GM12872 (cell line): ENCODE measurements at regions not wholly inside any gene's neighbourhood (a gene's known extent, or its start where the extent isn't known, plus 50 kb on each side); places are given as distances from the start of the nearest gene placed in this dataset.

ENCODE experiments used
- CTCF ChIP-seq: IDR thresholded peaks from 3 replicates; pipeline ENCODE4 v1.5.1; 2011; ENCODE audit warnings: low read depth, mild to moderate bottlenecking, low read length, moderate library complexity; ENCODE audit not compliant: insufficient read depth

GRCh38 chr3:106208251-106208650, 339.4 kb upstream of the CBLB start:
- TF ChIP-seq CTCF, result no peak

GRCh38 chr3:106208967-106209366, 340.2 kb upstream of the CBLB start:
- no peak for TF ChIP-seq CTCF

- TF ChIP-seq CTCF, result no peak
Measured at GRCh38 chr3:106209482-106209881, 340.7 kb upstream of the CBLB start.

GRCh38 chr3:106210923-106211322, 342.1 kb upstream of the CBLB start:
- TF ChIP-seq CTCF, result no peak

GRCh38 chr3:106212665-106213222, 343.9 kb upstream of the CBLB start:
- TF ChIP-seq CTCF, result no peak

- no peak for TF ChIP-seq CTCF
Measured at GRCh38 chr3:106213954-106214353, 345.1 kb upstream of the CBLB start.

- TF ChIP-seq CTCF, result no peak
Measured at GRCh38 chr3:106214641-106215040, 345.8 kb upstream of the CBLB start.

GRCh38 chr3:106215047-106215446, 346.2 kb upstream of the CBLB start:
- TF ChIP-seq CTCF, result no peak
